ENCODE measurements at regions not wholly inside any gene's neighbourhood (a gene's known extent, or its start where the extent isn't known, plus 50 kb on each side); places are given as distances from the start of the nearest gene placed in this dataset.
"Not testable (repeated sequence)": the region's sequence is repeated elsewhere in the genome, so short reads cannot be mapped to it uniquely, and the experiment has no call there.

DNA sequence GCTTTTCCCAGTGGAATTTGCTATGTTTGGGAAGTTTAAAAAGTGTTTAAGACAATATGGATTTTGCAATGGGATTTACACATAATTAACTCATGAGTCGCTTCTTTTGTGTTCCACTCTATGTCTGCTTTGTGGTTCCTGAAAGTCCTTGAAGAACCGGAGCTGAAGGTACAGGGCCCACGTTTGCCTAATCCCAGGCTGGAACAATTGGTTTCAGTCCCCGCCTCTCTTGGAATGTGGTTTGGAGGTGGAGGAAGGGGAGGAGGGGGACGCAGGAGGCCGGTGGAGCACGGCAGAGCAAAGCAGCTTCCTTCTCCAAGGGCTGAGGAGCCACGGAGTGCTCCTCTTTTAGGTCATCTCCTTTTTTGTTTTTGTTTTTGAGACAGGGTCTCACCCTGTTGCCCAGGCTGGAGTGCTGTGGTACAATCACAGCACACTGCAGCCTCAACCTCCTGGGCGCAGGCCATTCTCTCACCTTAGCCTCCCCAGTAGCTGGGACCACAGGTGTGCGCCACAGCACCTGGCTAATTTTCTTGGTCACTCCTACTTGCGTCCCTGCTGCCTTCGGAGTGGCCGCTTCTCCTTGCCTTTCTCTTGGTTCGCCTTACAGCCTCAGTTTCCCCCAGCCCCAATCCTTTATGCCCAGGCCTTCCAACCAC lies 129.5 kb upstream of the ERRFI1 start:
- DNase-seq (ENCODE audit: low spot score, unreplicated experiment), result no peak
- H3K36me3 Mint-ChIP-seq (ENCODE audit: insufficient read depth), result peaks cover 2% of the 10 kb centered on the region
- TF ChIP-seq, protein P1, sequence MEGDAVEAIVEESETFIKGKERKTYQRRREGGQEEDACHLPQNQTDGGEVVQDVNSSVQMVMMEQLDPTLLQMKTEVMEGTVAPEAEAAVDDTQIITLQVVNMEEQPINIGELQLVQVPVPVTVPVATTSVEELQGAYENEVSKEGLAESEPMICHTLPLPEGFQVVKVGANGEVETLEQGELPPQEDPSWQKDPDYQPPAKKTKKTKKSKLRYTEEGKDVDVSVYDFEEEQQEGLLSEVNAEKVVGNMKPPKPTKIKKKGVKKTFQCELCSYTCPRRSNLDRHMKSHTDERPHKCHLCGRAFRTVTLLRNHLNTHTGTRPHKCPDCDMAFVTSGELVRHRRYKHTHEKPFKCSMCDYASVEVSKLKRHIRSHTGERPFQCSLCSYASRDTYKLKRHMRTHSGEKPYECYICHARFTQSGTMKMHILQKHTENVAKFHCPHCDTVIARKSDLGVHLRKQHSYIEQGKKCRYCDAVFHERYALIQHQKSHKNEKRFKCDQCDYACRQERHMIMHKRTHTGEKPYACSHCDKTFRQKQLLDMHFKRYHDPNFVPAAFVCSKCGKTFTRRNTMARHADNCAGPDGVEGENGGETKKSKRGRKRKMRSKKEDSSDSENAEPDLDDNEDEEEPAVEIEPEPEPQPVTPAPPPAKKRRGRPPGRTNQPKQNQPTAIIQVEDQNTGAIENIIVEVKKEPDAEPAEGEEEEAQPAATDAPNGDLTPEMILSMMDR (IDR thresholded peaks at IDR 0.05; ENCODE audit: unreplicated experiment), result no peak
- H3K4me3 Mint-ChIP-seq (ENCODE audit: low read depth), result no peak overlapping the region
- no peaks in the 10 kb centered on the region for H3K27me3 Mint-ChIP-seq
- peak overlapping the region; percentile 98 for H3K27ac Mint-ChIP-seq
- peaks cover 27% of the 10 kb centered on the region for H3K4me1 Mint-ChIP-seq (ENCODE audit: low read depth)
- peaks cover 5% of the 10 kb centered on the region for H3K9me3 Mint-ChIP-seq (ENCODE audit: low read depth)

DNA sequence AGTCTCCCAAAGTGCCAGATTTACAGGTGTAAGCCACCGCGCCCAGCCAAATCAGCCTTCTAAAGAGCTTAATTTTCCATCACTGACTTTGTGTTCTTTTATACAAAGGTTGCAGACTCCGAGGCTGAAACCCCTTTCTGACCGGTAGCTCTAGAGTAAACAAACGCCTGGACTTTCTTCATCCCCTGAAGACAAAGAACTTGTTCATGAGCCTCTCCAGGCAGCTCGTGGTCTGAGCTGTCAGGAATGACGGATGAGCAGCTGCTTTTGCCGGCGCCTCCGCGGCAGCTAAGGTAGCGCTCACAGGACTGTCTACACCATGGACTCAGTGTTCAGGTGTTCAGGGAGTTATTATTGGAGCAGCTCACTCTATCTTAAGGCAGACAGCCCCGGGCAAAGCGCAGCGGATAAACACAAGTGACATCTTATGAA lies 128.5 kb upstream of the ERRFI1 start:
- peaks cover 5% of the 10 kb centered on the region for H3K9me3 Mint-ChIP-seq (ENCODE audit: low read depth)
- DNase-seq (ENCODE audit: low spot score, unreplicated experiment), result peak; percentile 57
- H3K4me3 Mint-ChIP-seq (ENCODE audit: low read depth), result no peak overlapping the region
- H3K27ac Mint-ChIP-seq, result peak overlapping the region; percentile 96
- H3K36me3 Mint-ChIP-seq (ENCODE audit: insufficient read depth), result peaks cover 2% of the 10 kb centered on the region
- no peaks in the 10 kb centered on the region for H3K27me3 Mint-ChIP-seq
- H3K4me1 Mint-ChIP-seq (ENCODE audit: low read depth), result peaks cover 27% of the 10 kb centered on the region
- TF ChIP-seq, protein P1 (IDR thresholded peaks at IDR 0.05; ENCODE audit: unreplicated experiment), result no peak

- TF ChIP-seq, protein P1 (IDR thresholded peaks at IDR 0.05; ENCODE audit: unreplicated experiment), result no peak
- no peaks in the 10 kb centered on the region for H3K27me3 Mint-ChIP-seq
- DNase-seq (ENCODE audit: low spot score, unreplicated experiment), result no peak
- peak overlapping the region; percentile 96 for H3K27ac Mint-ChIP-seq
- peaks cover 2% of the 10 kb centered on the region for H3K36me3 Mint-ChIP-seq (ENCODE audit: insufficient read depth)
- H3K4me1 Mint-ChIP-seq (ENCODE audit: low read depth), result peaks cover 27% of the 10 kb centered on the region
- H3K9me3 Mint-ChIP-seq (ENCODE audit: low read depth), result peaks cover 5% of the 10 kb centered on the region
- no peak overlapping the region for H3K4me3 Mint-ChIP-seq (ENCODE audit: low read depth)
Measured at GRCh38 chr1:8153961-8154360, 127.9 kb upstream of the ERRFI1 start.

GRCh38 chr1:8152731-8153702 lies 126.9 kb upstream of the ERRFI1 start:
- Mint-ChIP-seq H3K27me3 (no peaks in the 10 kb centered on the region), H3K27ac (no peak overlapping the region), H3K36me3 (ENCODE audit: insufficient read depth) (peaks cover 2% of the 10 kb centered on the region), H3K4me3 (ENCODE audit: low read depth) (no peak overlapping the region), H3K4me1 (ENCODE audit: low read depth) (peaks cover 27% of the 10 kb centered on the region), H3K9me3 (ENCODE audit: low read depth) (peaks cover 5% of the 10 kb centered on the region)
- TF ChIP-seq, protein P1 (IDR thresholded peaks at IDR 0.05; ENCODE audit: unreplicated experiment), result no peak
- no peak for DNase-seq (ENCODE audit: low spot score, unreplicated experiment)

GRCh38 chr1:8151647-8152046 lies 125.5 kb upstream of the ERRFI1 start:
- Mint-ChIP-seq H3K9me3 (ENCODE audit: low read depth) (peaks cover 5% of the 10 kb centered on the region), H3K27ac (peak overlapping the region; percentile 85), H3K4me3 (ENCODE audit: low read depth) (no peak overlapping the region), H3K27me3 (no peaks in the 10 kb centered on the region), H3K4me1 (ENCODE audit: low read depth) (peaks cover 22% of the 10 kb centered on the region), H3K36me3 (ENCODE audit: insufficient read depth) (peaks cover 2% of the 10 kb centered on the region)
- DNase-seq (ENCODE audit: low spot score, unreplicated experiment), result no peak
- TF ChIP-seq, protein P1 (IDR thresholded peaks at IDR 0.05; ENCODE audit: unreplicated experiment), result no peak

- not testable (repeated sequence) for H3K36me3 Mint-ChIP-seq (ENCODE audit: insufficient read depth); H3K9me3 Mint-ChIP-seq (ENCODE audit: low read depth); DNase-seq (ENCODE audit: low spot score, unreplicated experiment); H3K27ac Mint-ChIP-seq; H3K27me3 Mint-ChIP-seq; H3K4me3 Mint-ChIP-seq (ENCODE audit: low read depth)
- H3K4me1 Mint-ChIP-seq (ENCODE audit: low read depth), result peaks cover 17% of the 10 kb centered on the region
Measured at GRCh38 chr1:8149756-8150155, 123.6 kb upstream of the ERRFI1 start.
